ENCODE measurements at regions not wholly inside any gene's neighbourhood (a gene's known extent, or its start where the extent isn't known, plus 50 kb on each side); places are given as distances from the start of the nearest gene placed in this dataset.

DNA sequence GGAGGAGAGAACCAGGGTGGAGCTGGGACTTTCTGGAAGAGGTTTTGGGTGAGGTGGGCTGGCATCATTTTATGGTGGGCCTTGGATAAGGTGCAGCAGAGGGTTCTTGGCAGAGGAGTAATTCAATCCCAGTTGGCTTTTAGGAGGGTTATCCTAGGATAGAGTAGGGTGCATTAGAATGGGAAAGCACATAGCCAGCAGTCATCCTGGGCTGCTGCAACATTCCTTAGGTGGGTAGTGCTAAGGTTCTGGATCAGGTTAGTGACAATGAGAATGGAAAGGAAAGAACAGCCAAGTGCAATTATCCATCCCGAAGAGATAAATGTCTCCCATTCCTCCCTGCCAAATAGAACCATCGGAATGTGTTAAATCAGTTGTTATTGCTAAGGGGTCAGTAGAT is 157.3 kb upstream of the SPRED2 start:
- no peak overlapping the region for H4K5ac ChIP-seq (ENCODE audit: insufficient read length, low read depth, low read length)
- no peaks in the 10 kb centered on the region for H3K79me2 ChIP-seq (ENCODE audit: control insufficient read depth in 1 of 2, insufficient read depth in 2 of 2, low read length in 2 of 2)
- H3K4me3 ChIP-seq (ENCODE audit: extremely low read depth in 1 of 4, insufficient read depth in 2 of 4, low read depth in 3 of 4, low read length in 4 of 4) = no peak overlapping the region
- no peak overlapping the region for H2AFZ ChIP-seq (ENCODE audit: low read length)
- H3K18ac ChIP-seq (ENCODE audit: extremely low read depth, low read length) = no peak overlapping the region
- no peak overlapping the region for H4K91ac ChIP-seq (replicated peaks; ENCODE audit: insufficient read length, low read length)
- FAIRE-seq (no peak), DNase-seq (ENCODE audit: low read depth in 1 of 2, low spot score in 2 of 2) (no peak)
- H2AK5ac ChIP-seq (ENCODE audit: low read depth, low read length) = no peak overlapping the region
- no peak overlapping the region for H3K56ac ChIP-seq (replicated peaks; ENCODE audit: insufficient read length, low read depth, low read length)
- H2BK15ac ChIP-seq (ENCODE audit: low read length) = no peak overlapping the region
- H3K14ac ChIP-seq (ENCODE audit: insufficient read length) = no peak overlapping the region
- H3K9ac ChIP-seq (replicated peaks in 1 of 4; ENCODE audit: extremely low read depth in 1 of 4, low read depth in 3 of 4, low read length in 3 of 4) = no peak overlapping the region
- no peaks in the 10 kb centered on the region for H3K9me3 ChIP-seq (ENCODE audit: insufficient read depth in 2 of 2, low read depth in 1 of 2, low read length in 1 of 2)
- H3K27me3 ChIP-seq (replicated peaks in 1 of 4; ENCODE audit: control insufficient read depth in 3 of 4, extremely low read depth in 1 of 4, insufficient read depth in 3 of 4, low read length in 3 of 4) = no peaks in the 10 kb centered on the region
- no peak overlapping the region for H2BK5ac ChIP-seq (ENCODE audit: low read depth, low read length)
- H2BK120ac ChIP-seq (replicated peaks; ENCODE audit: low read depth, low read length) = no peak overlapping the region
- no peak overlapping the region for H3K27ac ChIP-seq (ENCODE audit: low read depth, low read length)
- H2BK12ac ChIP-seq (ENCODE audit: low read depth, low read length) = no peak overlapping the region
- POLR2A ChIA-PET (ENCODE audit: partially characterized antibody) = no interaction called here
- CTCF ChIA-PET (ENCODE audit: partially characterized antibody) = no interaction called here
- 97% methylated on average over 2 of the region's 2 CpGs; no CpG with 5 or more reads in 1 of the 2 experiments for WGBS, 2 experiments (ENCODE audit: extremely low coverage in 1 of 2, insufficient coverage in 1 of 2, insufficient read length in 1 of 2, insufficient replicate concordance in 2 of 2, low coverage in 1 of 2, low lambda C conversion rate in 2 of 2, missing lambda C conversion rate in 1 of 2)
- no peak overlapping the region for H3K4me2 ChIP-seq (ENCODE audit: insufficient read depth in 1 of 2, low read depth in 2 of 2, low read length in 2 of 2)
- no peaks in the 10 kb centered on the region for H3K4me1 ChIP-seq (replicated peaks in 1 of 4; ENCODE audit: control insufficient read depth in 3 of 4, insufficient read depth in 4 of 4, low read length in 3 of 4)
- H3K79me1 ChIP-seq (ENCODE audit: low read depth, low read length) = no peaks in the 10 kb centered on the region
- no peaks in the 10 kb centered on the region for H3K23me2 ChIP-seq (ENCODE audit: low read depth, low read length)
- no peak overlapping the region for H3K4ac ChIP-seq (replicated peaks; ENCODE audit: insufficient read length, low read depth, low read length)
- H3K36me3 ChIP-seq (ENCODE audit: control insufficient read depth in 2 of 4, insufficient read depth in 4 of 4, low read length in 3 of 4) = no peaks in the 10 kb centered on the region
- H2BK20ac ChIP-seq (ENCODE audit: low read length) = no peak overlapping the region
- H4K8ac ChIP-seq (ENCODE audit: extremely low read depth, insufficient read depth, low read length) = no peak overlapping the region
- TF ChIP-seq TAF7 (optimal IDR thresholded peaks at IDR 0.05; ENCODE audit: borderline replicate concordance, low read depth, low read length) = no peak
- TF ChIP-seq TEAD4 (IDR thresholded peaks at IDR 0.05; ENCODE audit: low read depth, low read length) = peak; percentile 46
- no peak for TF ChIP-seq EZH2 (IDR thresholded peaks at IDR 0.05; ENCODE audit: low read depth, low read length, severe bottlenecking)
- TF ChIP-seq SIRT6 (IDR thresholded peaks at IDR 0.05; ENCODE audit: low read length) = no peak
- no peak for TF ChIP-seq EGR1 (IDR thresholded peaks at IDR 0.05; ENCODE audit: borderline replicate concordance, low read depth, low read length)
- TF ChIP-seq, protein P1, sequence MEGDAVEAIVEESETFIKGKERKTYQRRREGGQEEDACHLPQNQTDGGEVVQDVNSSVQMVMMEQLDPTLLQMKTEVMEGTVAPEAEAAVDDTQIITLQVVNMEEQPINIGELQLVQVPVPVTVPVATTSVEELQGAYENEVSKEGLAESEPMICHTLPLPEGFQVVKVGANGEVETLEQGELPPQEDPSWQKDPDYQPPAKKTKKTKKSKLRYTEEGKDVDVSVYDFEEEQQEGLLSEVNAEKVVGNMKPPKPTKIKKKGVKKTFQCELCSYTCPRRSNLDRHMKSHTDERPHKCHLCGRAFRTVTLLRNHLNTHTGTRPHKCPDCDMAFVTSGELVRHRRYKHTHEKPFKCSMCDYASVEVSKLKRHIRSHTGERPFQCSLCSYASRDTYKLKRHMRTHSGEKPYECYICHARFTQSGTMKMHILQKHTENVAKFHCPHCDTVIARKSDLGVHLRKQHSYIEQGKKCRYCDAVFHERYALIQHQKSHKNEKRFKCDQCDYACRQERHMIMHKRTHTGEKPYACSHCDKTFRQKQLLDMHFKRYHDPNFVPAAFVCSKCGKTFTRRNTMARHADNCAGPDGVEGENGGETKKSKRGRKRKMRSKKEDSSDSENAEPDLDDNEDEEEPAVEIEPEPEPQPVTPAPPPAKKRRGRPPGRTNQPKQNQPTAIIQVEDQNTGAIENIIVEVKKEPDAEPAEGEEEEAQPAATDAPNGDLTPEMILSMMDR (IDR thresholded peaks at IDR 0.05; ENCODE audit: control extremely low read depth in 1 of 3, insufficient read depth in 1 of 3, low read depth in 1 of 3, low read length in 3 of 3) = no peak
- H3K23ac ChIP-seq (ENCODE audit: insufficient read length) = no peak overlapping the region
- no peaks in the 10 kb centered on the region for H4K20me1 ChIP-seq (replicated peaks in 1 of 2; ENCODE audit: control insufficient read depth in 1 of 2, insufficient read depth in 2 of 2, low read length in 2 of 2)
